Stomach (tissue), 4 donors: ENCODE measurements at regions not wholly inside any gene's neighbourhood (a gene's known extent, or its start where the extent isn't known, plus 50 kb on each side); places are given as distances from the start of the nearest gene placed in this dataset.

Source experiments
- POLR2A ChIP-seq, 4 donors: fragments of 450-650 bp; IDR thresholded peaks; one replicate each; pipeline ENCODE4 v1.6.1; 2016; ENCODE audit warnings: antibody characterized with exemption in 4 of 4, control low read depth in 2 of 4, mild to moderate bottlenecking in 1 of 4, moderate library complexity in 1 of 4
- TF ChIP-seq, protein P1 (sequence below), 7 experiments: fragments of 450-650 bp in 4 of 7; fragments of 200-600 bp in 3 of 7; sonication (generic) in 3 of 7; IDR thresholded peaks; one replicate each; pipeline ENCODE4 v1.5.1; 2016 to 2019; ENCODE audit warnings: antibody characterized with exemption in 7 of 7, control low read depth in 2 of 7, mild to moderate bottlenecking in 1 of 7

DNA sequence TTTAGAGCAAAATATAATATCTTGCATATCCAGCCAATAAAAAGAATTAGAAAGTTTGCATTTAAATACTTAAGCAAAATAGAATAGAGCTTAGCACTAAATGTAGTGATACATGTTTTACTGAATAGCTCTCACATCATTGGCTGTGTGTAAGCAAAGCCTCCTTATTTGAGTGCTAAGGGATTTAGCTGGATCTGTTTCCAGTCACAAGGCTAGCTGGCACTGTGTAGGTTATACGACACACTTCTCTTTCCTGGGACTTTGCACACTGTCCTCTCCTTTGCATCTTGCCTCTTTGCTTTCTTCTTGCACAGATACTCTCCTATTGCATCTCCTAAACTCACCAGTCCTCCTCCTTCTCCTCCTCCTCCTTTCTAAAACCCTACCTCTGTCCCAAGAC is 423.8 kb downstream of the KLF5 start:
- TF ChIP-seq, protein P1, sequence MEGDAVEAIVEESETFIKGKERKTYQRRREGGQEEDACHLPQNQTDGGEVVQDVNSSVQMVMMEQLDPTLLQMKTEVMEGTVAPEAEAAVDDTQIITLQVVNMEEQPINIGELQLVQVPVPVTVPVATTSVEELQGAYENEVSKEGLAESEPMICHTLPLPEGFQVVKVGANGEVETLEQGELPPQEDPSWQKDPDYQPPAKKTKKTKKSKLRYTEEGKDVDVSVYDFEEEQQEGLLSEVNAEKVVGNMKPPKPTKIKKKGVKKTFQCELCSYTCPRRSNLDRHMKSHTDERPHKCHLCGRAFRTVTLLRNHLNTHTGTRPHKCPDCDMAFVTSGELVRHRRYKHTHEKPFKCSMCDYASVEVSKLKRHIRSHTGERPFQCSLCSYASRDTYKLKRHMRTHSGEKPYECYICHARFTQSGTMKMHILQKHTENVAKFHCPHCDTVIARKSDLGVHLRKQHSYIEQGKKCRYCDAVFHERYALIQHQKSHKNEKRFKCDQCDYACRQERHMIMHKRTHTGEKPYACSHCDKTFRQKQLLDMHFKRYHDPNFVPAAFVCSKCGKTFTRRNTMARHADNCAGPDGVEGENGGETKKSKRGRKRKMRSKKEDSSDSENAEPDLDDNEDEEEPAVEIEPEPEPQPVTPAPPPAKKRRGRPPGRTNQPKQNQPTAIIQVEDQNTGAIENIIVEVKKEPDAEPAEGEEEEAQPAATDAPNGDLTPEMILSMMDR (IDR thresholded peaks at IDR 0.05), result no peak
- TF ChIP-seq POLR2A (IDR thresholded peaks at IDR 0.05), result no peak
